ENCODE measurements at regions not wholly inside any gene's neighbourhood (a gene's known extent, or its start where the extent isn't known, plus 50 kb on each side); places are given as distances from the start of the nearest gene placed in this dataset.
A peak's percentile ranks its signal among the peaks of the same experiment; 100 is the strongest.

GRCh38 chr3:24756101-24756888 is 261.6 kb upstream of the THRB start:
- no peak for DNase-seq (ENCODE audit: low read depth)

GRCh38 chr3:24763393-24763792 is 268.7 kb upstream of the THRB start:
- peak; percentile 2 for DNase-seq (ENCODE audit: low read depth)

GRCh38 chr3:24764236-24764915 is 269.7 kb upstream of the THRB start:
- DNase-seq (ENCODE audit: low read depth): no peak

GRCh38 chr3:24765399-24765798 is 270.7 kb upstream of the THRB start:
- no peak for DNase-seq (ENCODE audit: low read depth)

- DNase-seq (ENCODE audit: low read depth): no peak
These were observed 275.3 kb upstream of the THRB start for GRCh38 chr3:24769918-24770317.

GRCh38 chr3:24773798-24774197 is 279.1 kb upstream of the THRB start:
- peak; percentile 55 for DNase-seq (ENCODE audit: low read depth)

- DNase-seq (ENCODE audit: low read depth): no peak
These were observed 286.3 kb upstream of the THRB start for GRCh38 chr3:24780991-24781390.

- no peak for DNase-seq (ENCODE audit: low read depth)
These were observed 286.8 kb upstream of the THRB start for GRCh38 chr3:24781454-24781853.

GRCh38 chr3:24793896-24794295 is 299.2 kb upstream of the THRB start:
- DNase-seq (ENCODE audit: low read depth): no peak

- DNase-seq (ENCODE audit: low read depth): no peak
These were observed 308.0 kb upstream of the THRB start for GRCh38 chr3:24802614-24803013.

GRCh38 chr3:24804095-24804494 is 309.4 kb upstream of the THRB start:
- DNase-seq (ENCODE audit: low read depth): no peak

GRCh38 chr3:24810881-24811280 is 316.2 kb upstream of the THRB start:
- DNase-seq (ENCODE audit: low read depth): no peak

- DNase-seq (ENCODE audit: low read depth): no peak
These were observed 317.5 kb upstream of the THRB start for GRCh38 chr3:24812116-24812515.

GRCh38 chr3:24818055-24818454 is 323.4 kb upstream of the THRB start:
- DNase-seq (ENCODE audit: low read depth): no peak

GRCh38 chr3:24828011-24828410 is 333.4 kb upstream of the THRB start:
- DNase-seq (ENCODE audit: low read depth): no peak

- DNase-seq (ENCODE audit: low read depth): no peak
These were observed 333.9 kb upstream of the THRB start for GRCh38 chr3:24828551-24828950.

GRCh38 chr3:24829011-24829581 is 334.4 kb upstream of the THRB start:
- DNase-seq (ENCODE audit: low read depth): peak; percentile 47

- DNase-seq (ENCODE audit: low read depth): peak; percentile 19
These were observed 335.1 kb upstream of the THRB start for GRCh38 chr3:24829629-24830229.

- peak; percentile 7 for DNase-seq (ENCODE audit: low read depth)
These were observed 335.8 kb upstream of the THRB start for GRCh38 chr3:24830230-24831152.

GRCh38 chr3:24831221-24831620 is 336.6 kb upstream of the THRB start:
- no peak for DNase-seq (ENCODE audit: low read depth)

- no peak for DNase-seq (ENCODE audit: low read depth)
These were observed 338.2 kb upstream of the THRB start for GRCh38 chr3:24832891-24833290.

GRCh38 chr3:24834442-24834841 is 339.8 kb upstream of the THRB start:
- no peak for DNase-seq (ENCODE audit: low read depth)
